ENCODE measurements at regions not wholly inside any gene's neighbourhood (a gene's known extent, or its start where the extent isn't known, plus 50 kb on each side); places are given as distances from the start of the nearest gene placed in this dataset.

DNA sequence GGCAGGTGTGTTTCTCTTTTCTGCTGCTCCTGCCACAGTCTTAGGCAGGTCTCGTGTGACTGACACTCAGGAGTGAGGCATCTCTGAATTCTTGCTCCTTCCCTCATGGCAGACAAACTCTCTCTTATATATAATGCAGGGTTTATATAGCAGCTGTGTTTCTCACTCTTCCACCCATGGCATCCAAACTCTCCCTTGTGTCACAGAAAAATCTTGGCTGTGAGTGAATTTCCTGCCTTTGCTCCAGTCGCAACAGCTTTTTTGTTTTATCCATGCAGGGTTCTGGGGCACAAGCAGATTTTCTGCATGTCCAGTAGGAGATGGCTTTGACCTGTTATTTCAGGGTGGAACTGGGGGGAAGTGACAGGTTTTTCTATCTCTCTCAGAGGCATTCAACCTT, 1275.5 kb downstream of the ADGRL3 start:
- Histone ChIP-seq H3K9ac (ENCODE audit: low read depth, low read length) (no peak overlapping the region), H2BK20ac (ENCODE audit: low read depth, low read length) (no peak overlapping the region), H3K27ac (ENCODE audit: insufficient read depth, low read length) (no peak overlapping the region), H3K4me1 (ENCODE audit: control insufficient read depth, insufficient read depth, low read length) (no peaks in the 10 kb centered on the region), H3K9me3 (ENCODE audit: control insufficient read depth, insufficient read depth, low read length) (peaks cover 7% of the 10 kb centered on the region), H3K36me3 (ENCODE audit: control insufficient read depth, insufficient read depth, low read length) (no peaks in the 10 kb centered on the region), H3K4me3 (ENCODE audit: insufficient read depth, low read depth, low read length) (no peak overlapping the region), H2AFZ (replicated peaks; ENCODE audit: low read length, poor library complexity) (no peak overlapping the region), H3K18ac (ENCODE audit: low read depth, low read length) (no peak overlapping the region), H3K14ac (replicated peaks; ENCODE audit: low read depth, low read length) (no peak overlapping the region), H3K79me1 (ENCODE audit: low read depth in 1 of 2, low read length in 2 of 2) (no peaks in the 10 kb centered on the region), H2AK5ac (ENCODE audit: low read depth, low read length) (no peak overlapping the region), H2BK15ac (ENCODE audit: low read depth, low read length) (no peak overlapping the region), H2AK9ac (replicated peaks; ENCODE audit: low read depth, low read length, poor library complexity) (no peak overlapping the region), H3K9me1 (ENCODE audit: insufficient read depth, low read length) (no peaks in the 10 kb centered on the region), H2BK5ac (ENCODE audit: low read depth, low read length, poor library complexity, severe bottlenecking) (no peak overlapping the region), H3K27me3 (ENCODE audit: control insufficient read depth, insufficient read depth, low read length) (no peaks in the 10 kb centered on the region), H4K5ac (ENCODE audit: low read depth, low read length) (no peak overlapping the region), H4K20me1 (ENCODE audit: insufficient read depth, low read length) (no peaks in the 10 kb centered on the region), H4K8ac (ENCODE audit: low read depth in 2 of 2, low read length in 2 of 2) (no peak overlapping the region), H3K23ac (ENCODE audit: low read depth, low read length) (no peak overlapping the region), H3K4me2 (ENCODE audit: low read depth, low read length) (no peak overlapping the region), H3K56ac (ENCODE audit: extremely low read depth, insufficient read depth, low read length) (no peak overlapping the region), H2BK120ac (ENCODE audit: low read depth, low read length) (no peak overlapping the region), H4K91ac (ENCODE audit: insufficient read depth, low read depth, low read length) (no peak overlapping the region), H3K4ac (ENCODE audit: low read depth, low read length) (no peak overlapping the region)
- ChIA-PET POLR2A (ENCODE audit: unreplicated experiment) (no interaction called here), CTCF (no interaction called here)
- intact Hi-C loops (cut with micrococcal nuclease): no loop called here
- no TSS peak for BruUV-seq (replicated peaks)
- ATAC-seq (ENCODE audit: low read depth) (no peak), DNase-seq (no peak)
- no CpG with 5 or more reads among the region's 2 CpGs for WGBS, 2 experiments (ENCODE audit: extremely low coverage in 2 of 2, insufficient read length in 1 of 2)
- dilution Hi-C loops (cut with HindIII; ENCODE audit: low sequenced_read_pairs, unreplicated experiment): no loop called here
- in situ Hi-C loops (cut with MboI; ENCODE audit: low sequenced_read_pairs): no loop called here
- TF ChIP-seq SMC3 (IDR thresholded peaks at IDR 0.05; ENCODE audit: low read depth, low read length) (no peak), NFE2L2 (IDR thresholded peaks at IDR 0.05; ENCODE audit: low read depth, low read length) (no peak), ELK1 (IDR thresholded peaks at IDR 0.05; ENCODE audit: borderline replicate concordance, low read depth, low read length) (no peak), MAZ (IDR thresholded peaks at IDR 0.05; ENCODE audit: borderline replicate concordance, low read depth, low read length) (no peak), RFX5 (IDR thresholded peaks at IDR 0.05; ENCODE audit: low read depth, low read length) (no peak), POLR2A (IDR thresholded peaks at IDR 0.05; ENCODE audit: low read depth, low read length) (no peak), CEBPB (IDR thresholded peaks at IDR 0.05; ENCODE audit: low read depth, low read length) (no peak), CTCF (conservative IDR thresholded peaks at IDR 0.05; ENCODE audit: low read depth, low read length) (no peak), FOS (IDR thresholded peaks at IDR 0.05; ENCODE audit: low read depth, low read length) (no peak), CHD1 (IDR thresholded peaks at IDR 0.05; ENCODE audit: low read depth, low read length) (no peak), MXI1 (IDR thresholded peaks at IDR 0.05; ENCODE audit: borderline replicate concordance, low read depth, low read length) (no peak), MAFK (IDR thresholded peaks at IDR 0.05; ENCODE audit: low read depth, low read length) (no peak), RAD21 (IDR thresholded peaks at IDR 0.05; ENCODE audit: low read length) (no peak), RCOR1 (IDR thresholded peaks at IDR 0.05; ENCODE audit: insufficient replicate concordance, low read length) (no peak), BHLHE40 (IDR thresholded peaks at IDR 0.05; ENCODE audit: low read depth, low read length) (no peak)
- TF ChIP-seq, protein P1, sequence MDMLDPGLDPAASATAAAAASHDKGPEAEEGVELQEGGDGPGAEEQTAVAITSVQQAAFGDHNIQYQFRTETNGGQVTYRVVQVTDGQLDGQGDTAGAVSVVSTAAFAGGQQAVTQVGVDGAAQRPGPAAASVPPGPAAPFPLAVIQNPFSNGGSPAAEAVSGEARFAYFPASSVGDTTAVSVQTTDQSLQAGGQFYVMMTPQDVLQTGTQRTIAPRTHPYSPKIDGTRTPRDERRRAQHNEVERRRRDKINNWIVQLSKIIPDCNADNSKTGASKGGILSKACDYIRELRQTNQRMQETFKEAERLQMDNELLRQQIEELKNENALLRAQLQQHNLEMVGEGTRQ (IDR thresholded peaks at IDR 0.05; ENCODE audit: low read depth, low read length): no peak

Data from IMR-90 (cell line).